Heart right ventricle (tissue), 16 donors: ENCODE measurements at regions not wholly inside any gene's neighbourhood (a gene's known extent, or its start where the extent isn't known, plus 50 kb on each side); places are given as distances from the start of the nearest gene placed in this dataset.

Experiments used
- ATAC-seq, 8 donors: fragments of 200-7000 bp; cut with Tn5 transposase; one replicate each; pipeline ENCODE4 v1.9.1; 2020; ENCODE audit warnings: mild to moderate bottlenecking in 8 of 8, moderate library complexity in 8 of 8, moderate number of reproducible peaks in 1 of 8
- DNase-seq, 2 donors: peaks; one replicate each; pipeline ENCODE4 v3.0.0-alpha.2; 2020
- H3K27ac ChIP-seq, 10 donors: fragments of 200-600 bp; sonication (generic) in 2 of 10; one replicate each; pipeline versions ENCODE4 v1.5.0 to v1.8.0; 2020 to 2022; ENCODE audit warnings: mild to moderate bottlenecking in 3 of 10
- H3K27me3 ChIP-seq, 7 donors: fragments of 200-600 bp; one replicate each; pipeline ENCODE4 v1.8.0; 2021 to 2022; ENCODE audit warnings: mild to moderate bottlenecking in 2 of 7
- H3K36me3 ChIP-seq, 9 donors: fragments of 200-600 bp; sonication (generic) in 1 of 9; one replicate each; pipeline versions ENCODE4 v1.5.0 to v1.8.0; 2020 to 2022; ENCODE audit warnings: mild to moderate bottlenecking in 2 of 9
- H3K4me1 ChIP-seq, 9 donors: fragments of 200-600 bp; sonication (generic) in 1 of 9; one replicate each; pipeline versions ENCODE4 v1.5.0 to v1.8.0; 2020 to 2022; ENCODE audit warnings: mild to moderate bottlenecking in 4 of 9
- H3K4me3 ChIP-seq, 10 donors: fragments of 200-600 bp; sonication (generic) in 2 of 10; one replicate each; pipeline versions ENCODE4 v1.5.0 to v1.8.0; 2020 to 2022; ENCODE audit warnings: mild to moderate bottlenecking in 7 of 10, moderate library complexity in 2 of 10
- H3K9me3 ChIP-seq, 11 donors: fragments of 200-600 bp in 10 of 11; sonication (generic) in 2 of 11; one replicate each; pipeline versions ENCODE4 v1.5.0 to v1.8.0; 2013 to 2022; ENCODE audit warnings: mild to moderate bottlenecking in 2 of 11, control low read depth in 1 of 11, moderate library complexity in 1 of 11
- WGBS, 2 donors: extraction: QIAGEN DNeasy Blood & Tissue Kit; methylation state at CpG; one replicate each; pipeline ENCODE4 v1.1.7; 2013; ENCODE audit warnings: inconsistent platforms in 1 of 2; 5-methylcytosine and 5-hydroxymethylcytosine counted together
- intact Hi-C, 10 donors: fragments of 100-400 bp; cut with DNase I; formaldehyde crosslinking; loops; one replicate each; pipeline versions ENCODE4 v1.11.1 to v1.14.2; 2022
- TF ChIP-seq, protein P1 (sequence below), 9 donors: fragments of 200-600 bp; sonication (generic) in 2 of 9; IDR thresholded peaks; one replicate each; pipeline versions ENCODE4 v1.5.0 to v1.8.0; 2021 to 2022; ENCODE audit warnings: antibody characterized with exemption in 9 of 9, mild to moderate bottlenecking in 5 of 9, moderate library complexity in 1 of 9
- donor health status: Arrhythmogenic right ventricular cardiomyopathy.
- donor health status: ischemic (EF 13 %, LVEDD 7.1; RV severe dilation, severe dysfunction).
- donor health status: healthy with polysubstance abuse.
- donor health status: DM: no; HTN: yes; CAD: no.
- donor health status: DM: no; HTN: no; CAD: no.
- donor health status: ischemic (EF 25% LVEDD 6.9; RV normal size, moderate dysfunction).
- donor health status: ischemic (EF 25% LVEDD 5.7; RV mildly dilated, moderate dysfunction).
- donor health status: healthy.
- donor health status: DM: yes; HTN: yes; CAD: no.
- donor health status: Ischemic cardiomyopathy.
- donor health status: ischemic (EF 35%, LVEDD 5.7; RV mildly dilated, moderate dysfunction).
- donor health status: nonischemic (EF 11% LVEDD 7.7; RV severe dilation, severe dysfunction).
- donor health status: DM: yes; HTN: yes; CAD: no.
- donor health status: PGD.
- donor health status: ischemic (EF 29% LVEDD 5.4; RV normal size, mild dysfunction).
- donor health status: nonischemic (EF 23%, LVEDD 6.1; RV moderate dilation, normal function).

DNA sequence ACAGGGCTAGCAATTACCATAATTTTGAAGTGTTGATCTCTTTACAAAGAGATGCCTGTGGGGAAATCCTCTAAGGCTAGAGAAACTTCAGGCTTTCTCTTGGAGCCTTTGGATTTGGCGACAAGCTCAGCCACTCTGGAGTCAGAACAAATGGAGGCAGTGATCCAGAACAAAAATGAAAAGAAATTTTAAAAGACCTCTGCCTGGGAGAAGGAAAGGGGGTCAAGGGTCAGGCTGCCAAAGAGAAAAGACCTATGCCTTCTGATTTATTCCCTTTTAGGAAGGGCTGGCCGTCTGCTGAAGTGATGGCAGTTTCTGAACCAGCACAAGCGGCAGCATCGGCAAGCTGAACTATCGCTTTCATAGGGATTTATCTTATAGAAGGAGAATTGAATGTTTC is 140.8 kb upstream of the SFRP2 start:
- Histone ChIP-seq H3K4me3 (no peak overlapping the region), H3K9me3 (no peaks in the 10 kb centered on the region), H3K27ac (no peak overlapping the region), H3K27me3 (peaks cover 0 to 12% (median 0%) of the 10 kb centered on the region in 7 donors), H3K36me3 (no peaks in the 10 kb centered on the region), H3K4me1 (no peaks in the 10 kb centered on the region)
- intact Hi-C loops = no loop called here
- WGBS, 2 donors = 68 to 76% methylated on average over 5 of the region's 5 CpGs
- ATAC-seq (no peak), DNase-seq (no peak)
- TF ChIP-seq, protein P1, sequence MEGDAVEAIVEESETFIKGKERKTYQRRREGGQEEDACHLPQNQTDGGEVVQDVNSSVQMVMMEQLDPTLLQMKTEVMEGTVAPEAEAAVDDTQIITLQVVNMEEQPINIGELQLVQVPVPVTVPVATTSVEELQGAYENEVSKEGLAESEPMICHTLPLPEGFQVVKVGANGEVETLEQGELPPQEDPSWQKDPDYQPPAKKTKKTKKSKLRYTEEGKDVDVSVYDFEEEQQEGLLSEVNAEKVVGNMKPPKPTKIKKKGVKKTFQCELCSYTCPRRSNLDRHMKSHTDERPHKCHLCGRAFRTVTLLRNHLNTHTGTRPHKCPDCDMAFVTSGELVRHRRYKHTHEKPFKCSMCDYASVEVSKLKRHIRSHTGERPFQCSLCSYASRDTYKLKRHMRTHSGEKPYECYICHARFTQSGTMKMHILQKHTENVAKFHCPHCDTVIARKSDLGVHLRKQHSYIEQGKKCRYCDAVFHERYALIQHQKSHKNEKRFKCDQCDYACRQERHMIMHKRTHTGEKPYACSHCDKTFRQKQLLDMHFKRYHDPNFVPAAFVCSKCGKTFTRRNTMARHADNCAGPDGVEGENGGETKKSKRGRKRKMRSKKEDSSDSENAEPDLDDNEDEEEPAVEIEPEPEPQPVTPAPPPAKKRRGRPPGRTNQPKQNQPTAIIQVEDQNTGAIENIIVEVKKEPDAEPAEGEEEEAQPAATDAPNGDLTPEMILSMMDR (IDR thresholded peaks at IDR 0.05) = no peak

DNA sequence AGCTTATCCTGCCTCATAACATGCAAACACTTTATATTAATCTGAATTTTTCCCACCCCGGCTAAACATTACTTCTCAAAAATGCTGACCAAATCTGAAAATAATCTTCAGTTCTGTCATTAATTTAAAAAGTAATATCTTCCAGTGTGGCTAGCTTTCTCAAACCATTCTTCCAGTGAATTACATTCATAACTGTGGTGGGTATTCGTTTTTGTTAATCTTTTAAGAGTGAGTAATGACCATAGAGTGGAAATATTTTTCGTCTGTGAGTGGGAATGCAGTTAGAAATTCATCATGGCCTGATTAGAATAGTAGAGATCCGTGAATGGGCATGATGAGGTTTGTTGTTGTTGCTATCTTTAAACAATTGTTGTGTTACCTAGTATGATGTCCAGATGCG is 138.6 kb upstream of the SFRP2 start:
- WGBS, 2 donors = 75 to 83% methylated on average over 5 of the region's 5 CpGs
- no peak overlapping the region for H3K27ac ChIP-seq
- H3K36me3 ChIP-seq = no peaks in the 10 kb centered on the region
- intact Hi-C loops = no loop called here
- ATAC-seq (no peak), DNase-seq (no peak)
- H3K4me1 ChIP-seq = no peaks in the 10 kb centered on the region
- no peak overlapping the region for H3K4me3 ChIP-seq
- TF ChIP-seq, protein P1 (IDR thresholded peaks at IDR 0.05) = no peak
- no peaks in the 10 kb centered on the region for H3K27me3 ChIP-seq
- no peaks in the 10 kb centered on the region for H3K9me3 ChIP-seq

DNA sequence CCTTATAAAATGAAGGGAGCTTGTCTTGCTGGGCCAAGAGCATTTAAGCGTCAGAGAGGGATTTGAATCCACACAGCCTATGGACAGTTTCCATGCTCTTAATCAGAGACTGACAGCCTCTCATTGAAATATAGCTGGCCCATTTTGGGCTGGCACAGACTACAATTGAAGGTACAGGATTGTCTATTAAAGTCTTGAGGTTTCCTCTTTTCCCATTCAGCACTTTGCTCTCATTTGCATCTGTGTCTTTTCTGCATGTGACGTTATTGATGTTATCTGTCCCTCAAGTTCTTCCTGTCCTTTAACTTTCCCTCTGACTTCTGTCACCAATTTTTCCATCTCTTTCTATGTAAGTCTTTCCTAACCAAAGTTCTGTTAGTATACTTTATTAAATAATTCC is 133.3 kb upstream of the SFRP2 start:
- intact Hi-C loops = no loop called here
- H3K4me1 ChIP-seq = no peaks in the 10 kb centered on the region
- H3K4me3 ChIP-seq = no peak overlapping the region
- H3K36me3 ChIP-seq = no peaks in the 10 kb centered on the region
- H3K9me3 ChIP-seq = no peaks in the 10 kb centered on the region
- no peak overlapping the region for H3K27ac ChIP-seq
- 71 to 80% methylated on average over 2 of the region's 2 CpGs for WGBS, 2 donors
- no peak for ATAC-seq
- peaks cover 0 to 3% (median 0%) of the 10 kb centered on the region in 7 donors for H3K27me3 ChIP-seq
- no peak for DNase-seq
- TF ChIP-seq, protein P1 (IDR thresholded peaks at IDR 0.05) = no peak

DNA sequence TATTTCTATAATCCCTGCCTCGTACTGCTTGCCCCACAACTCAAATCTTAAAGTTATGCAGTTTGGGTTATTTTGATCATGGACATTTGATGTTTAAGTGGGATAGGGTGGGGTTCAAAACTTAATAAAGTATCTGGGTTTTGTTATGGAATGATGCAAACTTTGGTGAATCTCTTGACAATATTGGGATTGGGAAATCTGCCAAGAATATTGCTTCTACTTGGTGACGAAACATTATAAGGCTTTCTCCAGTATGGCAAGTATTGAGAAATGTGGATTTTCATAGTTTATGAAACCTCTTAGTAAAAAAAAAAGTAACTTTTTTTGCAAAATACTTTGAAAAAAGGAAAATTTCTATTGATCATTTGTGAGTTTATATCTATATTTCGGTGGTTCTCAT is 130.8 kb upstream of the SFRP2 start:
- Histone ChIP-seq H3K9me3 (no peaks in the 10 kb centered on the region), H3K4me1 (no peaks in the 10 kb centered on the region), H3K27ac (no peak overlapping the region), H3K4me3 (no peak overlapping the region), H3K36me3 (no peaks in the 10 kb centered on the region), H3K27me3 (peaks cover 0 to 3% (median 0%) of the 10 kb centered on the region in 7 donors)
- TF ChIP-seq, protein P1 (IDR thresholded peaks at IDR 0.05) = no peak
- ATAC-seq (no peak), DNase-seq (no peak)
- WGBS, 2 donors = 85 to 87% methylated on average over 3 of the region's 3 CpGs
- intact Hi-C loops = no loop called here
